ENCODE measurements at regions not wholly inside any gene's neighbourhood (a gene's known extent, or its start where the extent isn't known, plus 50 kb on each side); places are given as distances from the start of the nearest gene placed in this dataset.

DNA sequence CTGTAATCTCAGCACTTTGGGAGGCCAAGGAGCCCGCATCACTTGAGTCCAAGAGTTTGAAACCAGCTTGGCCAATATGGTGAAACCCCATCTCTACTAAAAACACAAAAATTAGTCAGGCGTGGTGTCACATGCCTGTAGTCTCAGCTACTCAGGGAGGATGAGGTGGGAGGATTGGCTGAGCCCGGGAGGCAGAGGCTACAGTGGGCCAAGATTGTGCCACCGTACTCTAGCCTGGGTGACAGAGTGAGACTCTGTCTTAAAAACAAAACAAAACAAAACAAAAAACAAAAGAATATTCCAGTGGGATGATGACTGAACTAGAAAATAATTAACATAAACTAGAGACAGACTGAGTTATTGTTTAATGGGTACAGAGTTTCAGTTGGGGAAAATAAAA, 81.7 kb upstream of the ABCC4 start:
- Histone ChIP-seq H3K9ac (ENCODE audit: extremely low read depth, insufficient read length, low read length) (no peak overlapping the region), H3K56ac (ENCODE audit: insufficient read length, low read depth, low read length) (no peak overlapping the region), H3K4me1 (ENCODE audit: insufficient read depth, low read length) (no peaks in the 10 kb centered on the region), H3K27me3 (ENCODE audit: insufficient read depth, low read length) (no peaks in the 10 kb centered on the region), H4K20me1 (ENCODE audit: control insufficient read depth, insufficient read depth, insufficient read length) (no peaks in the 10 kb centered on the region), H2BK120ac (ENCODE audit: low read depth, low read length, poor library complexity, severe bottlenecking) (no peak overlapping the region), H2BK12ac (ENCODE audit: insufficient read length, low read depth, low read length) (no peak overlapping the region), H2BK5ac (ENCODE audit: insufficient read length, low read length) (no peak overlapping the region), H3K27ac (ENCODE audit: insufficient read length, low read depth, low read length) (no peak overlapping the region), H3K79me1 (ENCODE audit: insufficient read depth, low read depth, low read length, poor library complexity, severe bottlenecking) (no peaks in the 10 kb centered on the region), H3K79me2 (ENCODE audit: insufficient read depth, low read length) (no peaks in the 10 kb centered on the region), H4K5ac (ENCODE audit: insufficient read length, low read depth, low read length) (no peak overlapping the region), H4K91ac (ENCODE audit: insufficient read length, low read depth, low read length) (no peak overlapping the region), H3T11ph (ENCODE audit: low read length) (no peak overlapping the region), H3K23me2 (ENCODE audit: insufficient read length, low read depth, low read length, poor library complexity, severe bottlenecking) (no peaks in the 10 kb centered on the region), H2BK20ac (ENCODE audit: low read depth, low read length, poor library complexity, severe bottlenecking) (no peak overlapping the region), H3K18ac (ENCODE audit: insufficient read length, low read depth, low read length) (no peak overlapping the region), H3K23ac (ENCODE audit: insufficient read length, low read depth, low read length) (no peak overlapping the region), H3K9me3 (ENCODE audit: control insufficient read depth, low read depth, low read length) (no peaks in the 10 kb centered on the region), H4K8ac (replicated peaks; ENCODE audit: insufficient read length, low read depth, low read length) (no peak overlapping the region), H2BK15ac (ENCODE audit: low read depth, low read length) (no peak overlapping the region), H2AK5ac (ENCODE audit: insufficient read length, low read length) (no peak overlapping the region), H3K4ac (ENCODE audit: low read depth, low read length) (no peak overlapping the region), H2AFZ (ENCODE audit: low read length) (no peak overlapping the region), H3K4me2 (ENCODE audit: insufficient read depth, insufficient read length, low read length) (no peak overlapping the region), H3K14ac (ENCODE audit: insufficient read depth, low read length) (no peak overlapping the region)
- peaks cover 3% of the 10 kb centered on the region for H3K27me3 Mint-ChIP-seq (ENCODE audit: low read depth)
- peaks cover 2 to 5% of the 10 kb centered on the region in 2 experiments; a peak in 2 of 4 replicates for H3K4me1 Mint-ChIP-seq
- H3K4me3 Mint-ChIP-seq: no peak overlapping the region
- TF ChIP-seq, protein P1, sequence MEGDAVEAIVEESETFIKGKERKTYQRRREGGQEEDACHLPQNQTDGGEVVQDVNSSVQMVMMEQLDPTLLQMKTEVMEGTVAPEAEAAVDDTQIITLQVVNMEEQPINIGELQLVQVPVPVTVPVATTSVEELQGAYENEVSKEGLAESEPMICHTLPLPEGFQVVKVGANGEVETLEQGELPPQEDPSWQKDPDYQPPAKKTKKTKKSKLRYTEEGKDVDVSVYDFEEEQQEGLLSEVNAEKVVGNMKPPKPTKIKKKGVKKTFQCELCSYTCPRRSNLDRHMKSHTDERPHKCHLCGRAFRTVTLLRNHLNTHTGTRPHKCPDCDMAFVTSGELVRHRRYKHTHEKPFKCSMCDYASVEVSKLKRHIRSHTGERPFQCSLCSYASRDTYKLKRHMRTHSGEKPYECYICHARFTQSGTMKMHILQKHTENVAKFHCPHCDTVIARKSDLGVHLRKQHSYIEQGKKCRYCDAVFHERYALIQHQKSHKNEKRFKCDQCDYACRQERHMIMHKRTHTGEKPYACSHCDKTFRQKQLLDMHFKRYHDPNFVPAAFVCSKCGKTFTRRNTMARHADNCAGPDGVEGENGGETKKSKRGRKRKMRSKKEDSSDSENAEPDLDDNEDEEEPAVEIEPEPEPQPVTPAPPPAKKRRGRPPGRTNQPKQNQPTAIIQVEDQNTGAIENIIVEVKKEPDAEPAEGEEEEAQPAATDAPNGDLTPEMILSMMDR (conservative IDR thresholded peaks at IDR 0.05): no peak
- no peak for DNase-seq
- WGBS (ENCODE audit: extremely low coverage, insufficient read length, low lambda C conversion rate): no CpG with 5 or more reads among the region's 4 CpGs
- H3K27ac Mint-ChIP-seq: no peak overlapping the region
- H3K36me3 Mint-ChIP-seq (ENCODE audit: insufficient read depth in 1 of 3, low read depth in 3 of 3): no peaks in the 10 kb centered on the region
- peaks cover 4 to 7% of the 10 kb centered on the region in 2 experiments; a peak in 2 of 5 replicates for H3K9me3 Mint-ChIP-seq

Data from H9 (cell line).